ENCODE measurements at regions not wholly inside any gene's neighbourhood (a gene's known extent, or its start where the extent isn't known, plus 50 kb on each side); places are given as distances from the start of the nearest gene placed in this dataset.

DNA sequence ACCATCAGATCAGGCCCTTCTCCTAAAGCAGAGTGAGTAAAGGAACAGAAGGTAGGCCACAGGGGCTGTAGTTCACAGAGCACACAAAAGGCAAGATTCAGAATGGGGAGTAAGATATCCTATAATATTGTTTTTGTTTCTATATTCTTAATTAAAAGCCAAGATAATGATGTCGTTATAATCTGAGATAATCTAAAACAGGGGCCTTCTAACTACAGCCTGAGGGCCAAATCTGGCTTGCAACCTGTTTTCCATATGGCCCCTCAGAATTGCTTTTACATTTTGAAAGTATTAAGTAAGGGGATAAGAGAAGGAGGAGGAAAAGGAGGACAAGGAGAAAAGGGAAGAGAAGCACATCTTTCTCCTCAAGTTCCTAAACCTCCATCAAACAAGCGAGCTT lies 435.8 kb downstream of the CSNK1G3 start (continued):
- TF ChIP-seq, protein P1, sequence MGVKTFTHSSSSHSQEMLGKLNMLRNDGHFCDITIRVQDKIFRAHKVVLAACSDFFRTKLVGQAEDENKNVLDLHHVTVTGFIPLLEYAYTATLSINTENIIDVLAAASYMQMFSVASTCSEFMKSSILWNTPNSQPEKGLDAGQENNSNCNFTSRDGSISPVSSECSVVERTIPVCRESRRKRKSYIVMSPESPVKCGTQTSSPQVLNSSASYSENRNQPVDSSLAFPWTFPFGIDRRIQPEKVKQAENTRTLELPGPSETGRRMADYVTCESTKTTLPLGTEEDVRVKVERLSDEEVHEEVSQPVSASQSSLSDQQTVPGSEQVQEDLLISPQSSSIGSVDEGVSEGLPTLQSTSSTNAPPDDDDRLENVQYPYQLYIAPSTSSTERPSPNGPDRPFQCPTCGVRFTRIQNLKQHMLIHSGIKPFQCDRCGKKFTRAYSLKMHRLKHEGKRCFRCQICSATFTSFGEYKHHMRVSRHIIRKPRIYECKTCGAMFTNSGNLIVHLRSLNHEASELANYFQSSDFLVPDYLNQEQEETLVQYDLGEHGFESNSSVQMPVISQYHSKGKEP (tag by site-specific recombination; IDR thresholded peaks at IDR 0.05): no peak
- TF ChIP-seq ZNF10 (tag by site-specific recombination; IDR thresholded peaks at IDR 0.05) (no peak), SETDB1 (IDR thresholded peaks at IDR 0.05; ENCODE audit: insufficient read length, low read length) (no peak), KLF10 (tag by site-specific recombination; IDR thresholded peaks at IDR 0.05) (no peak), ZNF580 (tag by site-specific recombination; IDR thresholded peaks at IDR 0.05) (no peak)
- TF ChIP-seq, protein P2, sequence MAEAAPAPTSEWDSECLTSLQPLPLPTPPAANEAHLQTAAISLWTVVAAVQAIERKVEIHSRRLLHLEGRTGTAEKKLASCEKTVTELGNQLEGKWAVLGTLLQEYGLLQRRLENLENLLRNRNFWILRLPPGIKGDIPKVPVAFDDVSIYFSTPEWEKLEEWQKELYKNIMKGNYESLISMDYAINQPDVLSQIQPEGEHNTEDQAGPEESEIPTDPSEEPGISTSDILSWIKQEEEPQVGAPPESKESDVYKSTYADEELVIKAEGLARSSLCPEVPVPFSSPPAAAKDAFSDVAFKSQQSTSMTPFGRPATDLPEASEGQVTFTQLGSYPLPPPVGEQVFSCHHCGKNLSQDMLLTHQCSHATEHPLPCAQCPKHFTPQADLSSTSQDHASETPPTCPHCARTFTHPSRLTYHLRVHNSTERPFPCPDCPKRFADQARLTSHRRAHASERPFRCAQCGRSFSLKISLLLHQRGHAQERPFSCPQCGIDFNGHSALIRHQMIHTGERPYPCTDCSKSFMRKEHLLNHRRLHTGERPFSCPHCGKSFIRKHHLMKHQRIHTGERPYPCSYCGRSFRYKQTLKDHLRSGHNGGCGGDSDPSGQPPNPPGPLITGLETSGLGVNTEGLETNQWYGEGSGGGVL (tag by site-specific recombination; IDR thresholded peaks at IDR 0.05): no peak

DNA sequence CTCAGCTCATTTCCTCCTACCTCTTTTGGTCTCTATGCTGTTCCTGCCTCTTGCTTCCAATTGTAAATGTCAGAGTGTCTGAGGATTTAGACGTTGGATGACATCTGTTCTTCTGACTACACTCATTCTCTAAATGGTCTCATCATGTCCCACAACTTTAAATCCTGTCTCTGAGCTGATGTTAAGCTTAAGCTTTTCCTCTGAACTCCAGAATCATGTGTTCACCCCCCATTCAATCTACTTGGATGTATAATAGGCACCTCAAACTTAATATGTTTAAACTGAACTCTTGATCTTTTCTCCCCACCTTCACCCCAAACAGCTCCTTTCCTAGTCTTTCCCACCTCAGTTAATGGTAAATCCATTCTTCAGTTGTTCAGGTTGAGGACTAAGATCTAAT lies 433.6 kb downstream of the CSNK1G3 start:
- no peaks in the 10 kb centered on the region for H3K4me1 ChIP-seq (ENCODE audit: control insufficient read depth, insufficient read depth, low read length)
- no peaks in the 10 kb centered on the region for H3K9me3 ChIP-seq (ENCODE audit: control insufficient read depth, insufficient read depth, low read depth, low read length)
- ChIA-PET POLR2A (no interaction called here), CTCF (interaction anchor here (0.5 to 0.6 kb wide), 2 partner anchors 62 to 292 kb away, joined by 3 read pairs; no protein-coding TSS in a partner anchor)
- no peaks in the 10 kb centered on the region for H3K36me3 ChIP-seq (ENCODE audit: control insufficient read depth in 2 of 2, insufficient read depth in 1 of 2, low read length in 2 of 2)
- no peak overlapping the region for H3K27ac ChIP-seq (ENCODE audit: extremely low read depth, low read depth, low read length)
- TF ChIP-seq ZNF2 (tag by site-specific recombination; IDR thresholded peaks at IDR 0.05) (no peak), ZNF133 (tag by site-specific recombination; IDR thresholded peaks at IDR 0.05) (peak; percentile 93)
- no peak overlapping the region for H3K4me3 ChIP-seq (ENCODE audit: low read depth, low read length)

GRCh38 chr5:123943151-123943550 lies 431.2 kb downstream of the CSNK1G3 start:
- H3K36me3 ChIP-seq (ENCODE audit: control insufficient read depth in 2 of 2, insufficient read depth in 1 of 2, low read length in 2 of 2): no peaks in the 10 kb centered on the region
- no peak for TF ChIP-seq ZNF785 (tag by site-specific recombination; IDR thresholded peaks at IDR 0.05)
- no peak for TF ChIP-seq ZNF639 (tag by site-specific recombination; IDR thresholded peaks at IDR 0.05)
- no peak for TF ChIP-seq SP3 (tag by site-specific recombination; IDR thresholded peaks at IDR 0.05)
- no peak for TF ChIP-seq ZNF350 (tag by site-specific recombination; IDR thresholded peaks at IDR 0.05)
- no peak for TF ChIP-seq ZNF580 (tag by site-specific recombination; IDR thresholded peaks at IDR 0.05)
- TF ChIP-seq ZNF202 (tag by site-specific recombination; IDR thresholded peaks at IDR 0.05; ENCODE audit: borderline replicate concordance): no peak
- TF ChIP-seq, protein P3, sequence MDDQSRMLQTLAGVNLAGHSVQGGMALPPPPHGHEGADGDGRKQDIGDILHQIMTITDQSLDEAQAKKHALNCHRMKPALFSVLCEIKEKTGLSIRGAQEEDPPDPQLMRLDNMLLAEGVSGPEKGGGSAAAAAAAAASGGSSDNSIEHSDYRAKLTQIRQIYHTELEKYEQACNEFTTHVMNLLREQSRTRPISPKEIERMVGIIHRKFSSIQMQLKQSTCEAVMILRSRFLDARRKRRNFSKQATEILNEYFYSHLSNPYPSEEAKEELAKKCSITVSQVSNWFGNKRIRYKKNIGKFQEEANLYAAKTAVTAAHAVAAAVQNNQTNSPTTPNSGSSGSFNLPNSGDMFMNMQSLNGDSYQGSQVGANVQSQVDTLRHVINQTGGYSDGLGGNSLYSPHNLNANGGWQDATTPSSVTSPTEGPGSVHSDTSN (CRISPR knock-in tag; IDR thresholded peaks at IDR 0.05): no peak
- ChIA-PET CTCF (no interaction called here), POLR2A (no interaction called here)
- no peak overlapping the region for H3K4me3 ChIP-seq (ENCODE audit: low read depth, low read length)
- H3K27ac ChIP-seq (ENCODE audit: extremely low read depth, low read depth, low read length): no peak overlapping the region
- no peaks in the 10 kb centered on the region for H3K4me1 ChIP-seq (ENCODE audit: control insufficient read depth, insufficient read depth, low read length)
- H3K9me3 ChIP-seq (ENCODE audit: control insufficient read depth, insufficient read depth, low read depth, low read length): no peaks in the 10 kb centered on the region

All from HEK293 (cell line).